Activated naive CD4-positive, alpha-beta T cell treated with anti-CD3 and anti-CD28 coated beads, Interleukin-2, amount 50 U/mL, for 72 hours (primary cell): ENCODE measurements at regions not wholly inside any gene's neighbourhood (a gene's known extent, or its start where the extent isn't known, plus 50 kb on each side); places are given as distances from the start of the nearest gene placed in this dataset.

ENCODE experiments used
- ATAC-seq, 2 donors: fragments of 150-1000 bp; cut with Tn5 transposase; 2 replicates each; pipeline ENCODE4 v1.10.0; 2021; ENCODE audit warnings: mild to moderate bottlenecking in 2 of 2, moderate library complexity in 2 of 2
- DNase-seq, 2 donors: peaks; one replicate each; pipeline ENCODE4 v3.0.0; 2021 to 2022; ENCODE audit warnings: low spot score in 2 of 2
- H3K27ac Mint-ChIP-seq, 2 donors: one replicate each; pipeline ENCODE4 v1.8.0; 2022; ENCODE audit warnings: mild to moderate bottlenecking in 2 of 2, mixed read lengths in 2 of 2
- H3K36me3 Mint-ChIP-seq, 2 donors: one replicate each; pipeline ENCODE4 v1.8.0; 2022; ENCODE audit warnings: mixed read lengths in 2 of 2
- H3K9me3 Mint-ChIP-seq, 2 donors: one replicate each; pipeline ENCODE4 v1.8.0; 2022; ENCODE audit warnings: mixed read lengths in 2 of 2

GRCh38 chr5:175025077-175025476 lies 300.7 kb downstream of the MSX2 start:
- Mint-ChIP-seq H3K9me3 (peaks cover 0 to 9% of the 10 kb centered on the region in 2 donors), H3K27ac (no peak overlapping the region), H3K36me3 (peaks cover 5 to 6% of the 10 kb centered on the region in 2 donors)
- DNase-seq (no peak), ATAC-seq (no peak)

GRCh38 chr5:175021841-175022625 lies 297.7 kb downstream of the MSX2 start:
- Mint-ChIP-seq H3K9me3 (peaks cover 0 to 9% of the 10 kb centered on the region in 2 donors), H3K27ac (no peak overlapping the region), H3K36me3 (peaks cover 5 to 6% of the 10 kb centered on the region in 2 donors)
- ATAC-seq: no peak
- DNase-seq: no peak

- Mint-ChIP-seq H3K36me3 (peaks cover 5 to 6% of the 10 kb centered on the region in 2 donors), H3K27ac (no peak overlapping the region), H3K9me3 (peaks cover 0 to 9% of the 10 kb centered on the region in 2 donors)
- ATAC-seq (no peak), DNase-seq (no peak)
Observed at GRCh38 chr5:175021321-175021720, 296.9 kb downstream of the MSX2 start.

- ATAC-seq (no peak), DNase-seq (no peak)
- no peak overlapping the region for H3K27ac Mint-ChIP-seq
- H3K9me3 Mint-ChIP-seq: no peaks in the 10 kb centered on the region
- H3K36me3 Mint-ChIP-seq: no peaks in the 10 kb centered on the region
Observed at GRCh38 chr5:175015028-175015685, 290.8 kb downstream of the MSX2 start.

DNA sequence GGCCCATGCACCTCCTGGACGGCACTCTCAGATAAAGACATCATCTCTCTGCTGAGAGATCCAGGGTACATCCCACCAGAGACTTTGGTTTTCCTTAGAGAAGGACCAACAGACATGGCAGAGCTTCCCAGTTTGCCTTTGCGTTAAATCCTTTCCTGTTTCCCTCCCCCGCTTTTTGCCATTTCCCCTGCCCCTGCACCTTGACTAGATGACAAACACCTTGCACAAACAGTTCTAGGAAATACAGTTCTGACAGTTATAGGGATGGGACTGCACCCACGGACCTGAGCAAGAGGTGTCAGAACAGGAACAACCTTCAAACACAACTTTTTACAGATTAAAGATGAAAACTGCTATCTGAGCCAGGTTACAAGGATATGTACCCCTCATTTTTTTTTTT lies 288.9 kb downstream of the MSX2 start:
- ATAC-seq: peak in 1 of 2 donors; percentile 43
- no peak for DNase-seq
- Mint-ChIP-seq H3K9me3 (peaks cover 5 to 6% of the 10 kb centered on the region in 2 donors), H3K27ac (no peak overlapping the region), H3K36me3 (no peaks in the 10 kb centered on the region)

GRCh38 chr5:175012267-175012666 lies 287.9 kb downstream of the MSX2 start:
- peaks cover 5 to 6% of the 10 kb centered on the region in 2 donors for H3K9me3 Mint-ChIP-seq
- H3K36me3 Mint-ChIP-seq: no peaks in the 10 kb centered on the region
- ATAC-seq: no peak
- H3K27ac Mint-ChIP-seq: no peak overlapping the region
- no peak for DNase-seq

GRCh38 chr5:175003531-175003930 lies 279.1 kb downstream of the MSX2 start:
- no peak overlapping the region for H3K27ac Mint-ChIP-seq
- ATAC-seq: no peak
- H3K9me3 Mint-ChIP-seq: peaks cover 11 to 17% of the 10 kb centered on the region in 2 donors
- no peak for DNase-seq
- H3K36me3 Mint-ChIP-seq: peaks cover 8% of the 10 kb centered on the region in 2 donors

GRCh38 chr5:175001876-175002645 lies 277.7 kb downstream of the MSX2 start:
- Mint-ChIP-seq H3K9me3 (peaks cover 21 to 22% of the 10 kb centered on the region in 2 donors), H3K27ac (no peak overlapping the region), H3K36me3 (peaks cover 8 to 15% of the 10 kb centered on the region in 2 donors)
- no peak for DNase-seq
- ATAC-seq: no peak

DNA sequence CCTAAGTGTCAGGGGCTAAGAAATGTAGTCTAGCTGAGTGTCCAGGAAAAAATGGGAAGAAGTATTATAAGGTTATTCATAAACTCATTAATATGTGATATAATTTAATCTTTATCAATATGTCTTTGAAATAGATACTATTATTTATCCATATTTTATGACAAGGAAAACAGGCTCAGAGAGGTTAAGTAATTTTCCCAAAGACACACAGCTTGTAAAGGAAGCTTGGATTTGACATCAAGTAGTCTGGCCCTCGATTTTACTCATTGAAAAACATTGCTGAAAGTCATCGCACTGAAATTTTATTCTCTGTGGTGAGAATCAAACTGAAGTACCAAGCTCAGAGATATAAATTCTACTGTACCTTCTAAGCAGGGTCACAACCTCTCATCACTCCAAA lies 276.9 kb downstream of the MSX2 start:
- peaks cover 8 to 15% of the 10 kb centered on the region in 2 donors for H3K36me3 Mint-ChIP-seq
- ATAC-seq (no peak), DNase-seq (no peak)
- H3K27ac Mint-ChIP-seq: no peak overlapping the region
- peaks cover 21 to 22% of the 10 kb centered on the region in 2 donors for H3K9me3 Mint-ChIP-seq

GRCh38 chr5:174999581-174999980 lies 275.2 kb downstream of the MSX2 start:
- ATAC-seq (no peak), DNase-seq (no peak)
- Mint-ChIP-seq H3K27ac (no peak overlapping the region), H3K9me3 (peaks cover 21 to 22% of the 10 kb centered on the region in 2 donors), H3K36me3 (peaks cover 8 to 15% of the 10 kb centered on the region in 2 donors)

DNA sequence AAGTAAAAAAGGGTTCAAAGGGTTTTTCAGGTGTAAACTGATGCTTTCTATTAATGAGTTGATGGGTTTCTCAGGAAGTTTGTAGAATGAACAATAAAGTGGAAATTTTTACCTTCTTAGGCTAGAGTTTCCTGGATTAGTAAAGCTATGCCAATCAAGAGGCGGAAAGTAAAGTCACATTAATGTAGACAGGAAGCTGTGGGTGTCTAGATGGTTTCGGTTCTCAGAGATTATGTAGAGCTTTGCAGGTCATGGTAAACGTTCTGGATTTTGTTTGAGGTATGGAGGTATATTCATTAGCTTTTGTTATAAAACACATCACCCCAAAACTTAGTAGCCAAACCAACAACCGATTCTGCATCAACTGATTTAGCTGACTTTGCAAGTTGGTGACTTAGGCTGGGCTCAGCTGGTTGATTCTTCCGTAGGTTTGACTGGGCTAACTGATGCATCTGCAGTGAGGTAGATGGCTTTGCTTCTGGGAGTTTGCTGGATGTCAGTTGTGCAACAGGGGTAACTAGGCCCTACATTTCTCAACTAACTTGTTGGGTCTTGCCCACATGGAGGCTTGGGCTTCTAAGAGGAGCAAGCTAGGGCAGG lies 273.8 kb downstream of the MSX2 start:
- peak in 1 of 2 donors; percentile 58 for ATAC-seq
- Mint-ChIP-seq H3K27ac (no peak overlapping the region), H3K36me3 (peaks cover 8 to 15% of the 10 kb centered on the region in 2 donors), H3K9me3 (peaks cover 15% of the 10 kb centered on the region in 2 donors)
- no peak for DNase-seq

GRCh38 chr5:174997688-174998087 lies 273.3 kb downstream of the MSX2 start:
- ATAC-seq (peak in 1 of 2 donors; percentile 22), DNase-seq (no peak)
- no peak overlapping the region for H3K27ac Mint-ChIP-seq

DNA sequence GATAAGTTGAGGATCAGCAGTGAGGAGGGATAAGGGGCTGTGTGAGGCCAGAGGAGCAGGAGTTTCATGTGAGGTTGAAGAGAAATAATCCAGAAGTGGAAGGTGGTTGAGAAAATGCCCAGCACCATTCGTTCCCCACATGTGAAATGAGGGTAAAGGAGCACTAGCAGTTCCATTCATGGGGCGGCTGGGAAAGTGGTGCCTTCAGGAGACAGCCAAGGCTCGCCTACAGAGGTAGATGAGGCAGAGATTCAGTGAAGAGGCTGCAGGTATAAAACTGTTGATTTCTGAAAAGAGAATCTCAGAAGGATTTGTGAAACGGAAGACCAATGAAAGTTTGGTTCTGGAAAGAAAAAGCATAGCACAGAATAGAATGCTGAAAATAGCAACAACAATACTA lies 272.6 kb downstream of the MSX2 start:
- H3K9me3 Mint-ChIP-seq: peaks cover 15% of the 10 kb centered on the region in 2 donors
- H3K36me3 Mint-ChIP-seq: peaks cover 8 to 15% of the 10 kb centered on the region in 2 donors
- H3K27ac Mint-ChIP-seq: no peak overlapping the region
- no peak for DNase-seq
- ATAC-seq: no peak

More at GRCh38 chr5:174997688-174998087, 273.3 kb downstream of the MSX2 start:
- Mint-ChIP-seq H3K9me3 (peaks cover 15% of the 10 kb centered on the region in 2 donors), H3K36me3 (peaks cover 8 to 15% of the 10 kb centered on the region in 2 donors)

- Mint-ChIP-seq H3K27ac (no peak overlapping the region), H3K36me3 (peaks cover 8 to 15% of the 10 kb centered on the region in 2 donors), H3K9me3 (peaks cover 13 to 15% of the 10 kb centered on the region in 2 donors)
- DNase-seq: no peak
- ATAC-seq: no peak
Observed at GRCh38 chr5:174995827-174996226, 271.4 kb downstream of the MSX2 start.

DNA sequence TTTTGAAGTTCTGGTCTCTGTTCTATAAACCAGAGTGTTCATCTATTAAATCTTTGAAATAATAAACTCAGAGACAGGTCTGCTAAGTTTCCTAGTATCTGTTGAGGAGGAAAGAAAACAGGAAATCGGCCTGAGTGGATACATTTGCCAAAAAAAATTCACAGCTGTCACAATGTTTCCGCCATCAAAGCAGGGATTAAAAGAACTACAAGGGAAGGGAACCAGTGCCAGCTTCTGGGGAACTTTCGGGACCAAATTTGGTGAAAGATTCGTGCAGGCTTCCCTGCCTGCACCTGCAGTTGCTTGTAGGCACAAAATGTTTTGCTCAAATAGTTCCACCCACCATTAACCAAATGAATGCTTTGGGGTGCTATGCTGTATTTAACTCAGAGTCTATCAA lies 267.5 kb downstream of the MSX2 start:
- no peak overlapping the region for H3K27ac Mint-ChIP-seq
- DNase-seq: no peak
- no peak for ATAC-seq
- no peaks in the 10 kb centered on the region for H3K9me3 Mint-ChIP-seq
- H3K36me3 Mint-ChIP-seq: no peaks in the 10 kb centered on the region

GRCh38 chr5:174990909-174991308 lies 266.5 kb downstream of the MSX2 start:
- H3K36me3 Mint-ChIP-seq: no peaks in the 10 kb centered on the region
- DNase-seq (no peak), ATAC-seq (no peak)
- H3K27ac Mint-ChIP-seq: no peak overlapping the region
- no peaks in the 10 kb centered on the region for H3K9me3 Mint-ChIP-seq
